Fibroblast of peridontal ligament (primary cell): ENCODE measurements at regions not wholly inside any gene's neighbourhood (a gene's known extent, or its start where the extent isn't known, plus 50 kb on each side); places are given as distances from the start of the nearest gene placed in this dataset.
A peak's percentile ranks its signal among the peaks of the same experiment; 100 is the strongest.

ENCODE experiments used
- DNase-seq: peaks from one replicate; pipeline ENCODE4 v3.0.0-alpha.2; 2010; ENCODE audit errors: extremely low read depth

GRCh38 chr13:67366533-67366932 lies 136.4 kb upstream of the PCDH9 start:
- DNase-seq: peak; percentile 33

GRCh38 chr13:67355812-67356476 lies 125.8 kb upstream of the PCDH9 start:
- DNase-seq: no peak

- DNase-seq: peak; percentile 38
These were observed 123.8 kb upstream of the PCDH9 start for GRCh38 chr13:67353941-67354340.

- DNase-seq: no peak
These were observed 122.9 kb upstream of the PCDH9 start for GRCh38 chr13:67353031-67353430.

- no peak for DNase-seq
These were observed 121.8 kb upstream of the PCDH9 start for GRCh38 chr13:67351909-67352308.

GRCh38 chr13:67351114-67351513 lies 121.0 kb upstream of the PCDH9 start:
- DNase-seq: no peak

GRCh38 chr13:67343777-67344176 lies 113.6 kb upstream of the PCDH9 start:
- DNase-seq: no peak

GRCh38 chr13:67341406-67341805 lies 111.3 kb upstream of the PCDH9 start:
- DNase-seq: no peak

- peak; percentile 3 for DNase-seq
These were observed 100.0 kb upstream of the PCDH9 start for GRCh38 chr13:67330149-67330548.

GRCh38 chr13:67328895-67329294 lies 98.8 kb upstream of the PCDH9 start:
- no peak for DNase-seq

GRCh38 chr13:67318860-67319259 lies 88.7 kb upstream of the PCDH9 start:
- DNase-seq: no peak

GRCh38 chr13:67318398-67318797 lies 88.3 kb upstream of the PCDH9 start:
- DNase-seq: no peak

- no peak for DNase-seq
These were observed 84.3 kb upstream of the PCDH9 start for GRCh38 chr13:67314405-67314804.

GRCh38 chr13:67308004-67308772 lies 78.1 kb upstream of the PCDH9 start:
- DNase-seq: no peak

GRCh38 chr13:67306742-67307141 lies 76.6 kb upstream of the PCDH9 start:
- DNase-seq: no peak

GRCh38 chr13:67303661-67304333 lies 73.7 kb upstream of the PCDH9 start:
- DNase-seq: no peak

- DNase-seq: peak; percentile 24
These were observed 69.6 kb upstream of the PCDH9 start for GRCh38 chr13:67299751-67300150.

- peak; percentile 87 for DNase-seq
These were observed 69.0 kb upstream of the PCDH9 start for GRCh38 chr13:67299072-67299635.

GRCh38 chr13:67298297-67298696 lies 68.2 kb upstream of the PCDH9 start:
- peak; percentile 12 for DNase-seq

GRCh38 chr13:67296511-67296910 lies 66.4 kb upstream of the PCDH9 start:
- no peak for DNase-seq

GRCh38 chr13:67292886-67293285 lies 62.8 kb upstream of the PCDH9 start:
- no peak for DNase-seq

GRCh38 chr13:67285611-67286010 lies 55.5 kb upstream of the PCDH9 start:
- DNase-seq: no peak

- DNase-seq: no peak
These were observed 53.5 kb upstream of the PCDH9 start for GRCh38 chr13:67283637-67284036.
